ENCODE measurements at regions not wholly inside any gene's neighbourhood (a gene's known extent, or its start where the extent isn't known, plus 50 kb on each side); places are given as distances from the start of the nearest gene placed in this dataset.

GRCh38 chr11:69970785-69971535 lies 107.2 kb upstream of the ANO1 start:
- Histone ChIP-seq H3K79me2 (ENCODE audit: control insufficient read depth, insufficient read depth, low read length) (no peaks in the 10 kb centered on the region), H3K9ac (ENCODE audit: low read length) (no peak overlapping the region), H3K4me2 (replicated peaks; ENCODE audit: low read depth, low read length, poor library complexity, severe bottlenecking) (no peak overlapping the region), H3K27me3 (replicated peaks in 1 of 4; ENCODE audit: control extremely low read depth in 1 of 4, control insufficient read depth in 3 of 4, insufficient read depth in 4 of 4, low read length in 3 of 4) (peaks cover 0 to 11% (median 3%) of the 10 kb centered on the region in 4 experiments), H3K27ac (ENCODE audit: low read length in 2 of 2) (no peak overlapping the region), H3K4me3 (ENCODE audit: control extremely low read depth in 1 of 5, extremely low read depth in 1 of 5, insufficient read depth in 1 of 5, low read depth in 2 of 5, low read length in 4 of 5) (no peak overlapping the region), H3K9me3 (ENCODE audit: control extremely low read depth in 1 of 3, control insufficient read depth in 2 of 3, insufficient read depth in 1 of 3, low read length in 2 of 3) (peaks cover 0 to 7% (median 0%) of the 10 kb centered on the region in 3 donors), H2AFZ (ENCODE audit: insufficient read depth, low read depth, low read length, poor library complexity, severe bottlenecking) (no peak overlapping the region), H3K4me1 (ENCODE audit: control insufficient read depth in 2 of 2, insufficient read depth in 2 of 2, low read length in 2 of 2) (peaks cover 0 to 29% of the 10 kb centered on the region in 2 donors), H4K20me1 (ENCODE audit: control insufficient read depth, insufficient read depth, low read length, poor library complexity, severe bottlenecking) (no peaks in the 10 kb centered on the region), H3K36me3 (replicated peaks in 1 of 2; ENCODE audit: control extremely low read depth in 1 of 2, control insufficient read depth in 1 of 2, extremely low read depth in 1 of 2, insufficient read depth in 2 of 2, low read length in 1 of 2) (no peaks in the 10 kb centered on the region)
- ChIA-PET POLR2A (no interaction called here), CTCF (no interaction called here)
- 86% methylated on average over 6 of the region's 6 CpGs for WGBS (ENCODE audit: insufficient coverage)
- Mint-ChIP-seq H3K4me1 (peaks cover 20% of the 10 kb centered on the region), H3K4me3 (no peak overlapping the region), H3K9me3 (ENCODE audit: insufficient read depth) (no peaks in the 10 kb centered on the region), H3K27ac (no peak overlapping the region), H3K27me3 (peaks cover 6% of the 10 kb centered on the region)
- intact Hi-C loops (cut with micrococcal nuclease): no loop called here
- DNase-seq (no peak), ATAC-seq (ENCODE audit: low read depth) (no peak)
- TF ChIP-seq EZH2 (IDR thresholded peaks at IDR 0.05; ENCODE audit: borderline replicate concordance, insufficient read depth, low read depth, low read length, poor library complexity, severe bottlenecking): no peak
- no peak for TF ChIP-seq CTCF (IDR thresholded peaks at IDR 0.05)

- H3K27ac Mint-ChIP-seq: no peak overlapping the region
- H3K27me3 Mint-ChIP-seq: peaks cover 6% of the 10 kb centered on the region
- H3K9me3 Mint-ChIP-seq (ENCODE audit: insufficient read depth): no peaks in the 10 kb centered on the region
- Histone ChIP-seq H3K9ac (ENCODE audit: low read length) (no peak overlapping the region), H3K27me3 (replicated peaks in 1 of 4; ENCODE audit: control extremely low read depth in 1 of 4, control insufficient read depth in 3 of 4, insufficient read depth in 4 of 4, low read length in 3 of 4) (peaks cover 0 to 11% (median 3%) of the 10 kb centered on the region in 4 experiments), H3K4me3 (ENCODE audit: control extremely low read depth in 1 of 5, extremely low read depth in 1 of 5, insufficient read depth in 1 of 5, low read depth in 2 of 5, low read length in 4 of 5) (no peak overlapping the region), H3K79me2 (ENCODE audit: control insufficient read depth, insufficient read depth, low read length) (no peaks in the 10 kb centered on the region), H3K4me1 (ENCODE audit: control insufficient read depth in 2 of 2, insufficient read depth in 2 of 2, low read length in 2 of 2) (peaks cover 0 to 29% of the 10 kb centered on the region in 2 donors), H3K27ac (ENCODE audit: low read length in 2 of 2) (peak overlapping the region in 1 of 2 donors; percentile 78), H4K20me1 (ENCODE audit: control insufficient read depth, insufficient read depth, low read length, poor library complexity, severe bottlenecking) (no peaks in the 10 kb centered on the region), H3K9me3 (ENCODE audit: control extremely low read depth in 1 of 3, control insufficient read depth in 2 of 3, insufficient read depth in 1 of 3, low read length in 2 of 3) (peaks cover 0 to 7% (median 0%) of the 10 kb centered on the region in 3 donors), H3K4me2 (replicated peaks; ENCODE audit: low read depth, low read length, poor library complexity, severe bottlenecking) (peak overlapping the region; percentile 49), H3K36me3 (replicated peaks in 1 of 2; ENCODE audit: control extremely low read depth in 1 of 2, control insufficient read depth in 1 of 2, extremely low read depth in 1 of 2, insufficient read depth in 2 of 2, low read length in 1 of 2) (no peaks in the 10 kb centered on the region), H2AFZ (ENCODE audit: insufficient read depth, low read depth, low read length, poor library complexity, severe bottlenecking) (peak overlapping the region; percentile 45)
- no peak overlapping the region for H3K4me3 Mint-ChIP-seq
- peaks cover 20% of the 10 kb centered on the region for H3K4me1 Mint-ChIP-seq
- TF ChIP-seq EZH2 (IDR thresholded peaks at IDR 0.05; ENCODE audit: borderline replicate concordance, insufficient read depth, low read depth, low read length, poor library complexity, severe bottlenecking): no peak
- TF ChIP-seq CTCF (IDR thresholded peaks at IDR 0.05): no peak
- CTCF ChIA-PET: no interaction called here
- DNase-seq: no peak
- 100% methylated on average over 1 of the region's 11 CpGs for WGBS (ENCODE audit: insufficient coverage)
- no peak for ATAC-seq (ENCODE audit: low read depth)
- POLR2A ChIA-PET: no interaction called here
- intact Hi-C loops (cut with micrococcal nuclease): no loop called here
These were observed 106.4 kb upstream of the ANO1 start for GRCh38 chr11:69971741-69972140.
